A549 (cell line): ENCODE measurements at regions not wholly inside any gene's neighbourhood (a gene's known extent, or its start where the extent isn't known, plus 50 kb on each side); places are given as distances from the start of the nearest gene placed in this dataset.

Source experiments
- ATAC-seq, 2 experiments: fragments of 200-7000 bp in 1 of 2; fragments of >200 bp in 1 of 2; cut with Nextera tagmentation in 1 of 2; cut with Tn5 transposase in 1 of 2; 3 replicates each; pipeline versions ENCODE4 v1.8.0 to v1.9.1; 2018 to 2020; ENCODE audit warnings: mild to moderate bottlenecking in 1 of 2, moderate library complexity in 1 of 2
- CTCF ChIA-PET: fragments of 300-600 bp; sonication (Branson Sonifier 250); formaldehyde crosslinking; extraction: SDS; loops from one replicate; lab custom pipeline; 2021; ENCODE audit warnings: antibody characterized with exemption, inconsistent platforms; lab: Yijun Ruan, JAX
- POLR2A ChIA-PET: fragments of 350-600 bp; formaldehyde crosslinking; extraction: SDS; loops from one replicate; lab custom pipeline; 2021; ENCODE audit warnings: antibody characterized with exemption, inconsistent platforms; lab: Yijun Ruan, JAX
- DNase-seq, 2 experiments: peaks; one replicate each; pipeline versions ENCODE4 v3.0.0 to v3.0.0-alpha.2; 2011 to 2016; ENCODE audit warnings: low read depth in 1 of 2, low spot score in 1 of 2
- FAIRE-seq: peaks from 2 replicates; lab custom pipeline; 2011; peaks lifted over from hg19 to GRCh38; lab: Jason Lieb, UNC
- H3K27ac ChIP-seq, 2 experiments: fragments of >200 bp; sonication (Bioruptor Twin); formaldehyde crosslinking; 3 replicates each; pipeline ENCODE4 v1.5.1; 2016 to 2017
- H3K4me1 ChIP-seq: fragments of >200 bp; sonication (Bioruptor Twin); formaldehyde crosslinking; 3 replicates; pipeline ENCODE4 v1.6.1; 2016
- H3K4me2 ChIP-seq: fragments of >200 bp; sonication (Bioruptor Twin); formaldehyde crosslinking; 3 replicates; pipeline ENCODE4 v1.6.1; 2016
- H3K4me3 ChIP-seq: fragments of >200 bp; sonication (Bioruptor Twin); formaldehyde crosslinking; 3 replicates; pipeline ENCODE4 v1.5.1; 2016
- H3K9me3 ChIP-seq: fragments of >200 bp; sonication (Bioruptor Twin); formaldehyde crosslinking; 3 replicates; pipeline ENCODE4 v1.6.1; 2016
- BHLHE40 ChIP-seq: IDR thresholded peaks from 2 replicates; pipeline ENCODE4 v1.6.1; 2012; ENCODE audit warnings: low read depth, low read length, inconsistent platforms
- CBX2 ChIP-seq: fragments of 200-600 bp; sonication (generic); IDR thresholded peaks from 2 replicates; pipeline ENCODE4 v1.6.1; 2016; ENCODE audit warnings: low read depth, mild to moderate bottlenecking, borderline replicate concordance
- CBX8 ChIP-seq: fragments of 200-600 bp; sonication (generic); IDR thresholded peaks from 2 replicates; pipeline ENCODE4 v1.6.1; 2016
- CEBPB ChIP-seq, 2 experiments: fragments of >200 bp in 1 of 2; sonication (Bioruptor Twin) in 1 of 2; formaldehyde crosslinking in 1 of 2; IDR thresholded peaks; 2 replicates each; pipeline ENCODE4 v1.6.1; 2012 to 2016
- CHD4 ChIP-seq: fragments of 200-600 bp; sonication (generic); IDR thresholded peaks from 2 replicates; pipeline ENCODE4 v1.6.1; 2016; ENCODE audit warnings: antibody characterized with exemption, mild to moderate bottlenecking, borderline replicate concordance
- ELK1 ChIP-seq: fragments of 150-350 bp; IDR thresholded peaks from 2 replicates; pipeline ENCODE4 v1.6.1; 2014; ENCODE audit warnings: low read depth, mild to moderate bottlenecking, low read length
- EP300 ChIP-seq, 2 experiments: fragments of >200 bp; sonication (Bioruptor Twin); formaldehyde crosslinking; IDR thresholded peaks; 2 replicates in 1 of 2; 3 replicates in 1 of 2; pipeline ENCODE4 v1.6.1; 2016 to 2017
- FOSL2 ChIP-seq, 2 experiments: fragments of 450-650 bp in 1 of 2; fragments of >200 bp in 1 of 2; sonication (Bioruptor Twin) in 1 of 2; formaldehyde crosslinking; IDR thresholded peaks; 2 replicates each; pipeline versions ENCODE4 v1.5.0 to v1.6.1; 2016 to 2020; ENCODE audit warnings: mild to moderate bottlenecking in 1 of 2, moderate library complexity in 1 of 2
- FOXS1 ChIP-seq: fragments of 250-450 bp; sonication (Bioruptor Pico); IDR thresholded peaks from 2 replicates; pipeline ENCODE4 v1.5.0; 2020; ENCODE audit warnings: mild to moderate bottlenecking, moderate library complexity
- HDAC2 ChIP-seq: fragments of 200-600 bp; sonication (generic); IDR thresholded peaks from 2 replicates; pipeline ENCODE4 v1.6.1; 2016
- HMGXB4 ChIP-seq: fragments of 250-450 bp; sonication (Bioruptor Pico); IDR thresholded peaks from 2 replicates; pipeline ENCODE4 v1.5.0; 2021; ENCODE audit warnings: mild to moderate bottlenecking, moderate library complexity, borderline replicate concordance
- HOXA7 ChIP-seq: fragments of 250-450 bp; sonication (Bioruptor Pico); IDR thresholded peaks from 2 replicates; pipeline ENCODE4 v1.5.0; 2020; ENCODE audit warnings: mild to moderate bottlenecking, moderate library complexity
- HOXB13 ChIP-seq: fragments of 250-450 bp; sonication (Bioruptor Pico); IDR thresholded peaks from 2 replicates; pipeline ENCODE4 v1.5.0; 2020; ENCODE audit warnings: low read depth, mild to moderate bottlenecking, moderate library complexity
- JUN ChIP-seq, 2 experiments: fragments of >200 bp; sonication (Bioruptor Twin); formaldehyde crosslinking; IDR thresholded peaks; 2 replicates in 1 of 2; 3 replicates in 1 of 2; pipeline ENCODE4 v1.6.1; 2016 to 2017
- JUNB ChIP-seq: fragments of >200 bp; sonication (Bioruptor Twin); formaldehyde crosslinking; IDR thresholded peaks from 2 replicates; pipeline ENCODE4 v1.6.1; 2016
- MAFK ChIP-seq: fragments of 450-650 bp; IDR thresholded peaks from 2 replicates; pipeline ENCODE4 v1.6.1; 2014; ENCODE audit not compliant: partially characterized antibody
- NFE2L2 ChIP-seq: fragments of 150-350 bp; conservative IDR thresholded peaks from 2 replicates; pipeline ENCODE4 v1.6.1; 2014; ENCODE audit warnings: low read length
- NPAS2 ChIP-seq: fragments of 250-450 bp; sonication (Bioruptor Pico); IDR thresholded peaks from 2 replicates; pipeline ENCODE4 v1.8.0; 2022; ENCODE audit warnings: mild to moderate bottlenecking, moderate library complexity, borderline replicate concordance
- NR3C1 ChIP-seq: fragments of >200 bp; sonication (Bioruptor Twin); formaldehyde crosslinking; IDR thresholded peaks from 3 replicates; pipeline ENCODE4 v1.6.1; 2017
- POLR2A ChIP-seq: IDR thresholded peaks from 2 replicates; pipeline ENCODE4 v1.6.1; 2012; ENCODE audit warnings: mild to moderate bottlenecking, low read length
- POLR2AphosphoS2 ChIP-seq: conservative IDR thresholded peaks from 2 replicates; pipeline ENCODE4 v1.6.1; 2012; ENCODE audit warnings: low read length, improper control_type of control experiment, inconsistent platforms
- RAD21 ChIP-seq, 2 experiments: fragments of >200 bp in 1 of 2; sonication (Bioruptor Twin) in 1 of 2; formaldehyde crosslinking in 1 of 2; IDR thresholded peaks in 1 of 2; conservative IDR thresholded peaks in 1 of 2; 2 replicates in 1 of 2; 3 replicates in 1 of 2; pipeline ENCODE4 v1.6.1; 2012 to 2018; ENCODE audit warnings: inconsistent platforms in 1 of 2
- RCOR1 ChIP-seq: fragments of 150-350 bp; IDR thresholded peaks from 2 replicates; pipeline ENCODE4 v1.6.1; 2014; ENCODE audit warnings: antibody characterized with exemption, low read length, low read depth
- RNF2 ChIP-seq: fragments of 200-600 bp; sonication (generic); IDR thresholded peaks from 2 replicates; pipeline ENCODE4 v1.6.1; 2016; ENCODE audit warnings: low read depth, mild to moderate bottlenecking, antibody characterized with exemption, moderate library complexity, borderline replicate concordance
- SMC3 ChIP-seq: fragments of >200 bp; sonication (Bioruptor Twin); formaldehyde crosslinking; IDR thresholded peaks from 3 replicates; pipeline ENCODE4 v1.6.1; 2018; ENCODE audit warnings: inconsistent platforms
- SREBF2 ChIP-seq: fragments of 450-650 bp; IDR thresholded peaks from 2 replicates; pipeline ENCODE4 v1.6.1; 2014; ENCODE audit warnings: mild to moderate bottlenecking, moderate library complexity
- TFCP2L1 ChIP-seq: fragments of 250-450 bp; sonication (Bioruptor Pico); IDR thresholded peaks from 2 replicates; pipeline ENCODE4 v1.5.0; 2021; ENCODE audit warnings: mild to moderate bottlenecking
- TP53 ChIP-seq: fragments of 250-450 bp; sonication (Bioruptor Pico); IDR thresholded peaks from 2 replicates; pipeline ENCODE4 v1.5.0; 2021; ENCODE audit warnings: mild to moderate bottlenecking, moderate library complexity
- USF2 ChIP-seq: fragments of 450-650 bp; IDR thresholded peaks from 2 replicates; pipeline ENCODE4 v1.6.1; 2014; ENCODE audit warnings: antibody characterized with exemption
- ZC3H11A ChIP-seq: fragments of 450-650 bp; IDR thresholded peaks from 2 replicates; pipeline ENCODE4 v1.6.1; 2014; ENCODE audit warnings: antibody characterized with exemption, mild to moderate bottlenecking
- ZFP36 ChIP-seq: fragments of 450-650 bp; IDR thresholded peaks from 2 replicates; pipeline ENCODE4 v1.6.1; 2014; ENCODE audit warnings: borderline replicate concordance; ENCODE audit not compliant: partially characterized antibody
- ZSCAN20 ChIP-seq: fragments of 250-450 bp; sonication (Bioruptor Pico); IDR thresholded peaks from 2 replicates; pipeline ENCODE4 v1.8.0; 2022; ENCODE audit warnings: mild to moderate bottlenecking, moderate library complexity
- WGBS: methylation state at CpG from one replicate; pipeline ENCODE4 v1.1.6; 2017; ENCODE audit errors: missing lambda C conversion rate; 5-methylcytosine and 5-hydroxymethylcytosine counted together

DNA sequence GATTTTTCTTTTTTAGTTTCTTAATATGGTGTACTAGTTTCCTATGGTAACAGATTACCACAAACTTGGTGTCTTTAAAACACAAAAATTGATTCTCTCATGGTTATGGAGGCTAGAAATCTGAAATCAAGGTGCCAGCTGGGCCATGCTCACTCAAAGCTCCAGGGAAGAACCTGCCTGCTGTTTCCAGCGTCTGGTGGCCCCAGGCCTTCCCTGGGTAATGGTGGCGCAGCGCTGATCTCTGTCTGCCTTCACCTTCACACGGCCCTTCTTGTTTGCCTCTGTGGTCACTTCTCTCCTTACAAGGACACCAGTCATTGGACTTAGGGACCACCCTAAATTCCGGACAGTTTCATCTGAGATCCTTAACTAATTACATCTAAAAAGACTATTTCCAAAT is 70.5 kb upstream of the GFPT2 start (continued):
- TF ChIP-seq FOSL2 (IDR thresholded peaks at IDR 0.05) (no peak), FOSL2 (CRISPR knock-in tag; IDR thresholded peaks at IDR 0.05) (no peak), TFCP2L1 (CRISPR knock-in tag) (no peak), RCOR1 (no peak)

DNA sequence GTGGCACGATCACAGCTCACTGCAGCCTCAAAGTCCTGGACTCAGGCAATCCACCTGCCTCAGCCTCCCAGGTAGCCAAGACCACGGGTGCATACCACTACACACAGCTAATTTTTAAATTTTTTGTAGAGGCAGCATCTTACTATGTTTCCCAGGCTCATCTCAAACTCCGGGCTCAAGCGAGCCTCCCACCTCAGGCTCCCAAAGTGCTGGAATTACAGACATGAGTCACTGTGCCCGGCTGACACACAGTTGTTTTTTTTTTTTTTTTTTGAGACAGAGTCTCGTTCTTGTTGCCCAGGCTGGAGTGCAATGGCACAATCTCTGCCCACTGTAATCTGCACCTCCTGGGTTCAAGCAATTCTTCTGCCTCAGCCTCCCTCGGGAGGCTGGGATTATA is 70.1 kb upstream of the CNOT6 start:
- WGBS = 45% methylated on average over 7 of the region's 7 CpGs
- CTCF ChIA-PET = interaction anchor here (1.1 kb wide), 1 partner anchor 95 kb away, joined by 3 read pairs; no protein-coding TSS in a partner anchor
- Histone ChIP-seq H3K4me1 (peaks cover 18% of the 10 kb centered on the region), H3K4me3 (no peak overlapping the region), H3K27ac (peak overlapping the region in 1 of 2 experiments; percentile 62; a peak in 3 of 6 replicates), H3K9me3 (no peaks in the 10 kb centered on the region), H3K4me2 (peak overlapping the region; percentile 19; the same call in 1 of the 3 replicates)
- FAIRE-seq (no peak), ATAC-seq (peak in 1 of 2 experiments; percentile 44; a peak in 4 of 6 replicates), DNase-seq (no peak)
- POLR2A ChIA-PET = no interaction called here
- TF ChIP-seq ZSCAN20 (CRISPR knock-in tag) (no peak), FOXS1 (CRISPR knock-in tag) (no peak), NR3C1 (no peak), POLR2A (no peak)

- Histone ChIP-seq H3K4me1 (peaks cover 9% of the 10 kb centered on the region), H3K4me2 (no peak overlapping the region), H3K9me3 (no peaks in the 10 kb centered on the region), H3K4me3 (no peak overlapping the region), H3K27ac (no peak overlapping the region)
- TF ChIP-seq NFE2L2 (no peak), HDAC2 (no peak), EP300 (IDR thresholded peaks at IDR 0.05) (no peak), USF2 (no peak), HOXA7 (no peak), ZC3H11A (no peak), JUNB (no peak), BHLHE40 (no peak), RNF2 (no peak)
- no peak for ATAC-seq
- ChIA-PET POLR2A (no interaction called here), CTCF (no interaction called here)
- DNase-seq = no peak
- whole genome bisulfite sequencing = 86% methylated on average over 8 of the region's 8 CpGs
- no peak for FAIRE-seq
Observed at GRCh38 chr5:180428598-180428997, 65.6 kb upstream of the CNOT6 start.

GRCh38 chr5:180431932-180432331 is 62.2 kb upstream of the CNOT6 start:
- ChIA-PET CTCF (interaction anchor here (1.0 to 1.7 kb wide), 2 partner anchors 41 to 103 kb away, joined by 3 to 4 read pairs; no protein-coding TSS in a partner anchor), POLR2A (no interaction called here)
- 65% methylated on average over 13 of the region's 27 CpGs for WGBS
- no peak for TF ChIP-seq TP53 (CRISPR knock-in tag)
- TF ChIP-seq POLR2A = no peak
- no peak for TF ChIP-seq NPAS2
- TF ChIP-seq JUN (IDR thresholded peaks at IDR 0.05) = no peak
- TF ChIP-seq ZFP36 = no peak
- no peak for TF ChIP-seq NR3C1
- no peak for TF ChIP-seq RCOR1
- no peak for TF ChIP-seq CBX2
- no peak for TF ChIP-seq HMGXB4 (CRISPR knock-in tag)
- TF ChIP-seq NFE2L2 = no peak
- TF ChIP-seq RAD21 (conservative IDR thresholded peaks at IDR 0.05 in 1 of 2, IDR thresholded peaks at IDR 0.05 in 1 of 2) = no peak
- TF ChIP-seq CHD4 = no peak
- no peak for TF ChIP-seq CEBPB (IDR thresholded peaks at IDR 0.05)
- no peak for TF ChIP-seq CBX8
- no peak for TF ChIP-seq SREBF2
- TF ChIP-seq MAFK = no peak
- no peak for TF ChIP-seq HOXB13 (CRISPR knock-in tag)
- TF ChIP-seq ELK1 = no peak
- TF ChIP-seq SMC3 = no peak
- TF ChIP-seq POLR2AphosphoS2 = no peak
- FAIRE-seq = no peak
- ATAC-seq = no peak
- Histone ChIP-seq H3K4me3 (no peak overlapping the region), H3K4me1 (no peaks in the 10 kb centered on the region), H3K27ac (no peak overlapping the region), H3K4me2 (no peak overlapping the region), H3K9me3 (no peaks in the 10 kb centered on the region)
- DNase-seq = no peak
